HG03175 (cell line): ENCODE measurements at regions not wholly inside any gene's neighbourhood (a gene's known extent, or its start where the extent isn't known, plus 50 kb on each side); places are given as distances from the start of the nearest gene placed in this dataset.
"Not testable (repeated sequence)": the region's sequence is repeated elsewhere in the genome, so short reads cannot be mapped to it uniquely, and the experiment has no call there.

Source experiments
- ATAC-seq: cut with Tn5 transposase; IDR thresholded peaks from one replicate; pipeline ENCODE4 v1.9.1; 2021; ENCODE audit warnings: mild to moderate bottlenecking, moderate library complexity; ENCODE audit not compliant: unreplicated experiment

DNA sequence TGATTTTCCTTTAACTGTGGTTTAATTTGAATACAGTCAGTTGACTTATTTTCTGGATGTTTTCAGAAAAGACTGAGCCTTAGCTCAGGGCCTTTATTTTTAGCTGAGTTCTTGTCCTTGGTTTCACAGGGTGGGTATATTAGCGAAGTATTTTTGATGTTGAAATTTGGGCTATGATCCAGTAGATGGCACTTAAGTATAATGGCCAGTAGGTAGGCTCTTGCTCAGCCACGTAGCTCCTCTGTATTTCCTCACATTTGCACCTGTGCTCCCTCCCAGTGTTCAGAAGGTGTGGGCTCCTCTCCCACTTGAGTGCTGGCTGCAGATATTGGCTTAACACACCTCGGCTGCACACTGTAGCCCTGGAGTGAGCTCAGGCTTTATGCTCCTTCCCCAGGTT lies 549.9 kb upstream of the AMOT start:
- no peak for ATAC-seq

DNA sequence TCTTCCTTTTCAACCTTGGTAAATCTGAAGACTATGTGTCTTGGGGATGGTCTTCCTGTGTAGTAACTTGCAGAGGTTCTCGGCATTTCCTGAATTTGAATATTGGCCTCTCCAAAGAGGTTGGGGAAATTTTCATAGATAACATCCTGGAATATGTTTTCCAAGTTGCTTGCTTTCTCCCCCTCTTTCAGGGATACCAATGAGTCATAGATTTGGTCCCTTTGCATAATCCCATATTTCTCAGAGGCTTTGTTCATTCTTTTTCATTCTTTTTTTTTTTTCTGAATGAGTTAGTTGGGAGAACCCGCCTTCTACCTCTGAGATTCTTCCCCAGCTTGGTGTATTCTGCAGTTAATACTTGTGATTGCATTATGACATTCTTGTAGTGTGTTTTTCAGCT lies 549.2 kb upstream of the AMOT start:
- no peak for ATAC-seq

DNA sequence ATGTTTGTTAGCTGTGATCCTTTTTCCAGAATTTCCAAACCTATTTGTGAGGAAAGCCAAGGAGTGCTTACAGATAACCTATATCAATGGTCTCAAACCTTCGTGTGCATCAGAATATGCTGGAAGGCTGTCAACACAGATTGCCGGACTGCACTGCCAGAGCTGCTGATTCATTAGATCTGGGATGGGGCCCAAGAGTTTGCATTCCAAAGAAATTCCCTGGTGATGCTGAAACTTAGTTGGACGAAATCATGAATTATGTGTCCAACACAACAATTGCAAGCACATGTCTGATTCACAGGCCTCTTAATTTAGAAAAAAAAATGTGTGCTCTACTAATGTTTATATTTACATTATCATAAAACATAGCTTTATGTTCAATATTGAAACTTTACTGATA lies 544.0 kb upstream of the AMOT start:
- no peak for ATAC-seq

DNA sequence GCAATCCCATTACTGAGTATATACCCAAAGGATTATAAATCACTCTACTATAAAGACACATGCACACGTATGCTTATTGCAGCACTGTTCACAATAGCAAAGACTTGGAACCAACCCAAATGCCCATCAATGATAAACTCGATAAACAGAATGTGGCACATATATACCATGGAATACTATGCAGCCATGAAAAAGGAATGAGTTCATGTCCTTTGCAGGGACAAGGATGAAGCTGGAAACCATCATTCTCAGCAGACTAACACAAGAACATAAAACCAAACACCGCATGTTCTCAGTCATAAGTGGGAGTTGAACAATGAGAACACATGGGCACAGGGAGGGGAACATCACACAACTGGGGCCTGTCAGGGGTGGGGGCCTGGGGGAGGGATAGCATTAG lies 532.8 kb upstream of the AMOT start:
- not testable (repeated sequence) for ATAC-seq

DNA sequence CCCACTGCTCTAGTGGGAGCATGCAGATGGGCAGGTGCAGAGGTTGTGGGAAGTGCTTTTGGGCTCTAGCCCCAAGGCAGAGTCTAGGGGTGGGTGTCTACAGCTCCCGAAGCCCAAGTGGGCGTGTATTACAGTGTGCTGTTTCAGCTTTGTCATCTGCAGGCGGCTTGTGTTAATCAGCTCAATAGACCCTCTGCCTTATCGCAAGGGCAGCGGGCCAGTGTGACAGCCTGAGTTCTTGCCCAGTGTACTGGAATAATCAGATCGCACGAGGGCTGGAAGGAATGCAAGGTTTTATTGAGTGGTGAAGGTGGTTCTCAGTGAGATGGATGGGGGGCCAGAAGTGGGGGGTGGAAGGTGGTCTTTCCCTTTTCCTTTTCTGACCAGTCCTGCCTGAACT lies 529.4 kb upstream of the AMOT start:
- no peak for ATAC-seq

DNA sequence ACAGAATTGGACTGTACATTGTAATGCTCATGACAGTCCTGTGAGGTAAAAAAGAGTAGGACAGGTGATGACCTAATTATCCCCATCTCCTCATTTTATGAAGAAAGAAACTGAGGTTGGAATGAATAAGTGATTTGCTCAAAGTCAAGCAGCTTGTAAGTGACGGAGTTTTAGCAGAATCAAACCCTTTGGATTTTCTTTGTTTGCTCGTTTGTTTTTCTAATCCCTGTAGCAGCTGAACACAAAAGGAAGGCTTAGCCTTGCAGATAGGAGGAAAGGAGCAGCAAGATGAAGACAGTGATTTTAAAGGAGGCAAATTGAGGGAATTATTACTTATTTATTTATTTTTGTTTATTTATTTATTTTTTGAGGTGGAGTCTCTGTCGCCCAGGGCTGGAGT lies 528.4 kb upstream of the AMOT start:
- no peak for ATAC-seq

DNA sequence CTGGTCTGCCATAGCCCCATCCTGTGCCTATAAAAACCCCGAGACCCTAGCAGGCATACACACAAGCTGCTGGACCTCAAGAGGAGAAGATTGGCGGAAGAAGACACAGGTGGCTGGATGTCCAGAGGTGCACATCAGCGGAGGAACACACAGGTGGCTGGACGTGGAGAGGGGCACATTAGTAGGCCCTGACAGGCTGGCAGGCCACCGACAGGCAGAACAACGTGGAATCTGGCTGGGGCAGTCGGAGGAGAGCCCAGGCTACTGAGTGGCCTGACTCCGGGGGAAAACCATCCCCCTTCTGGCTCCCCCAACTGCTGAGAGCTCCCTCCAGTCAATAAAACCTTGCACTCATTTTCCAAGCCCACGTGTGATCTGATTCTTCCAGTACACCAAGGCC lies 512.5 kb upstream of the AMOT start:
- no peak for ATAC-seq

DNA sequence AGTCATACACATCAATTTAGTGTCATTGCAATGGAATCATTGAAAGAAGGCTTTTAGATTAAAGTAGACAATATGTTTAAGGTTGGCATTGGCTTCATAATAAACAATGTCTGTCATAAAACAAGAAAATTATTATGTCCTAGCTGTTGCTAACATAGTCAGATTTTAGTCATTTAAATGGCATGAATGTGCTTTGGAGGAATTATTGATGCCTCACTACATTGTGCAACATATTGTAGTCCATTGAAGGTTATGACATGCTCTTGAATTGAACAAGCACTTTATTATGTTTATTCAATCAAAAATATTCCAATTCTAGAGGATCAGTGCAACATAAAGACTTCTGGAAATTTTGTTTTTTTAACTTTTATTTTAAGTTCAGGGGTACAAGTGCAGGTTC lies 489.8 kb upstream of the AMOT start:
- ATAC-seq: no peak

DNA sequence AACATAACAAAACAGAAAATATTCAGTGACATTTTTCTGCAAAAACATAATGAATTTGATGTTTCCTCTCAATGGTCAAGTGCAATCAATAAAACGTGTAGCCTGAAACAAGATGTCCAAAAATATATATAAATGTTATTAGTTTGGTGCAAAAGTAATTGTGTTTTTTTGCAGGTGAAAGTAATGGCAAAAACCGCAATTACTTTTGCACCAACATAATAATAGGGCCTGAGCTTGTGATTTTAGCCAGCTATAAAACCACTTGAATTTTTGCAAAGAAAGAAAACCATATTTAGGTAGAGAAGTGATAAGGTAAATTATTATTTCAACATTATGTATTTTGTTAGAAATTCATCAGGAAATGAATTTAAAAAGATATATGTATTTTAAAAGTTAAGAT lies 475.3 kb upstream of the AMOT start:
- ATAC-seq: no peak

DNA sequence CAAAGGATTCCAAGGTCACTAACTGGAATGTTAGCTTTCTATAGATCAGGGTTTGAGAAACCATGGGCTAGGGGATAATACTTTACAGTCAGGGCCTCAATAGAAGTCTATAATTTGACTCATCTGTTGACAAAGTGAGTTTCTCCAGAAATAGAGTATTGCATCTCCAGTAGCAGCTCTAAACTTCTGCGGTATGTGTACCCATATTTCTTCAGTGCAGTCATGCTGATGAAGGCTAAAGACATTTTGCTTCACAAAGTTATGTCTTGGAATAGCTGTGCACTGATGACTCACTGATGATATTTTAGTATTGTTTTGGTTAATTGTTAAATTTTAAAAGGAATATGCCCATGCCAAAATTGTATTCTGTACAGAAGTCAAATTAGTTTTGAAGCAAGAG lies 464.9 kb upstream of the AMOT start:
- ATAC-seq: no peak

DNA sequence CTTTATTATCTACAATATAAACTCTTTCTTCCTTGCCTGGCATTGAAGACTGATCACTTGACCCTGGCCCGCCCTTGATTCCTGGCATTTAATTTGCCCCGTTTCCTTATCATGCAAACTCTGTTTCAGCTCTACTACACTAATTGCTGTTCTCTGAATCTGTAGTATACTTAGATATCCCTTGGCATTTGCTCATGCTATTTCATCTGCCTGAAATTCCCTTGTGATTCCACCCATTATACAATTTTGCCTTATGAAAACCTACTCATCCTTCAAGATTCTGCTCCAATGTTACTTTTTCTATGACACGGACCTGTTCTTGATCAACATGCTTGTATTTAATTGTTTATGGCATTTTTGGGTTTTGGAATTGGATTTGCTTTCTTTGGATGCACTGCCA lies 459.9 kb upstream of the AMOT start:
- no peak for ATAC-seq

DNA sequence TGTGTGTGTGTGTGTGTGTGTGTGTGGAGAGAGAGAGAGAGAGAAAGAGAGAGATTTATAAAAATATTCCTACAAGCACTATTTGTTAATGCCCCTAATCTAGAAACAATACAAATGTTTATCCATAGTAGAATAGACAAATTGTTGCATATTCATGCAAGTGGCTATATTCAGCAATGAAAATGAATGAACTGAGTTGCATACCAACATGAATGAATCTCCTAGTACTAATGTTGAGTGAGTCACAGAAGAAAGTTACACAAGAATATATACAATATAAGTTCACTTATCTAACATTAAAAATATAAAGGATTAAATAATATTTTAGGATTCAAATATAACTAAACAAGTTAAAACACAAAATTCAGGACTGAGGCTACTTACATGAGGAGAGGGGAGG lies 456.8 kb upstream of the AMOT start:
- no peak for ATAC-seq

DNA sequence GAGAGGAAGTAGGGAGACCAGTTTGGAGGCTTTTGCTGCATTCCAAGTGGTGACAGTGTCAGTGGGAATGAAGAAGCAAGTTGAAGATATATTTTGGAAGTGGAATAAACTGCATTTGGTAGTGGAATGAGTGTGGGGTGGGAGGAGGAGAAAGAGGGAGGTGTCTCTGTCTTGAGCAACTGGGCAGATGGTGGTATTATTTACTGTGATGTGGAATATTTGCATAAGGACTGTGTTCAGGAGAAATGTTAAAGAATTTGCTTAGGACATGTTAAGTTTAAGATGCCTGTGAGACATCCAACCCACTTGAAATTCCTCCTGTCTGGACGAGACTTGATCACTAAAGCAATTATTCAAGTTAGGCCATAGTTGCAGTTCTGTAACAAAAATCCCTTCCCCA lies 448.9 kb upstream of the AMOT start:
- no peak for ATAC-seq

DNA sequence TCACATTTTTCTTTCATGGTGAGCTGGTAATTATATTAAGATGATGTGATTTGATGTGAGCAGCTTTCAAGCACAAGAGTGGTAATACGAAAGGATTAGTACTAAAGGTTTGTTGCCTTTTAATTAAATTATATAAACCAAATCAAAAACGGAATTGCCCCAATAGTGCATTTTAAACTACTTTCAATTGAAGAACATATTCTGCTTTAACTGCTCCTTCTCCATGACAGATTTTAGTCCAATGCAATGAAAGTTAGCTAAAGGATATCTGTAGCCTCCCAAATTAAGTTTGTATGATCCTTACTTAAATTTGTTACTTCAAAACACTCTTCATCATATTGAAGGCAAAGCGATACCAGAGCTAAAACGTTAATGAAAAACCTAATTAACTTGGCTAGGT lies 447.1 kb upstream of the AMOT start:
- ATAC-seq: no peak

DNA sequence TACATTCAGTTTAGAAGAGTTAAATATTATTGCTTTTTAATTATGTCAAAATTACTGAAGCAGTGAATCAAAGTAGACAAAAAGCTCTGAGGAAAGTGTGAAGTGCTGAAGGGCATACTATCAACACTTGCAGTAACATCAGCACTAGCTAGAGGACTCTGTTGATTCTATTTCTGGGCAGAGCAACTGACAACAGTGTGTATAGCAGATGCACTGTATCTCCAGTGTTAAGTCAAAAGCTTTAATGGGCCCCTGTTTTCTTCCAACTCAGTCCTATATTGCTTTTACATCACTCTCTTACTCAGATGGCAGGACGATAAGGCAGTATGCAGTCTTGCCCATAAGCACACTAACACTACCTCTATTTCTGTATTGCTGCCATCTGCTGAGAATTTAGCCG lies 435.2 kb upstream of the AMOT start:
- ATAC-seq: no peak

DNA sequence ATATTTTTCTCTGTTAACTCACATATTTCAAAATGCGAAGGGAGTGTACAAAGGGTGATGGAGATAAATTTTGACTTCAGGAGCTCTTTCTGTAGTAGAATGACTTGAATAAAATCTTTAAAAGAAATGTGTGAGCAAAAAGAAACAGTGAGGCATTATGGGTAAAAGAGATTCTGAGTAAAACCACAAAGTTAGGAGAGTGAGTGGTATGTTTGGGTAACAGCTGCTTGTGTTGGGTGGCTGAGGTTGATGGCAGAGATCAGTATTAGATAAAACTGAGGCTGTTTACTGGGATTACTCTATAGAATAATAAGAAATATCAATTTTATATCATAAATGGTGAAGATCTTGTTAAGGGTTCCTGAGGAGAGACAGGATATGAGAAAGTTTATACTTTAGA lies 434.2 kb upstream of the AMOT start:
- no peak for ATAC-seq

DNA sequence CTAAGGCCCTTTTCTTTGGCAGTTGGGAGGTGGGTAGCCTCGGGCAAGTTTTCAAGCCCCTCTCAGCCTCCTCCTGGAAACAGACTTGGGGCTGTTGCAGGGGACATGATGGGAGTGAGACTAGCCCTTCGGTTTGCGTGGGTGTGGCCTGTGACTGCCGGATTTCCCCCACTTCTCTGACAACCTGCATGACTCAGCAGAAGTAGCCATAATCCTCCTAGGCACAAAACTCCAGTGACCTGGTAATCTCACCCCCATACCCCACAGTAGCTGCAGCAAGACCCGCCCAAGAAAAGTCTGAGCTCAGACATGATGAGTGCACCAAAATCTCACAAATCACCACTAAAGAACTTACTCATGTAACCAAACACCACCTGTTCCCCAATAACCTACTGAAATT lies 433.7 kb upstream of the AMOT start:
- no peak for ATAC-seq

DNA sequence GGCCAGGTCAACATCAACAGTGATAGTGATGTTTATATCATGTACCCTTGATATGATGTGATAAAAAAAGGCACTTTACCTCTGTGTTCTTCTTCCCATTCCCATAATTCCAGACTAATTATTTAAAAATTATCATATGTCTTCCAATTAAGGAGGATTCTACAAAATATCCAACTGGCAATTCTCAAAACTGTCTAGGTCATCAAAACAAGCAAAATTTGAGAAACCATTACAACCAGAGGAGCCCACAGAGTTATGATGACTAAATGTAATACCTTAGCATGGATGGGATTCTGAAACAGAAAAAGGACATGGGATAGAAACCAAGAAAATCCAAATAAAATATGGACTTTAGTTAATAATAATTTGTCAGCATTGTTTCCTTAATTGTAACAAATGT lies 428.6 kb upstream of the AMOT start:
- ATAC-seq: no peak

DNA sequence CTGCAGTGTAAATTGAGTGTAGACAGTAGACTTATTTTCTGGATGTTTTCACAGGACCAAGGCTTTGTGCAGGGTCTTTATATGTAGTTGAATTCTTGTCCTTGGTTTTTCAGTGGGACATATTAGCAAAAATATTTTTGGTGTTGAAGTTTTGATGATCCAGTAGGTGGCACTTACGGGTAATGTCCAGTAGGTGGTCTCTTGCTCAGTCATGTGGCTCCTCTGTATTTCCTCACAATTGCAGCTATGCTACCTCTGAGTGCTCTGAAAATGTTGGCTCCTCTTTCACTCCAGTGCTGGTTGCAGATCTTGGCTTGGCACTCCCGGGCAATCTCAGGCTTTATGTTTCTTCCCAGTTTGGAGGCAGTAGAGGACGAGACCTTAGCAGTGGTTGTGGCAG lies 419.8 kb upstream of the AMOT start:
- no peak for ATAC-seq

DNA sequence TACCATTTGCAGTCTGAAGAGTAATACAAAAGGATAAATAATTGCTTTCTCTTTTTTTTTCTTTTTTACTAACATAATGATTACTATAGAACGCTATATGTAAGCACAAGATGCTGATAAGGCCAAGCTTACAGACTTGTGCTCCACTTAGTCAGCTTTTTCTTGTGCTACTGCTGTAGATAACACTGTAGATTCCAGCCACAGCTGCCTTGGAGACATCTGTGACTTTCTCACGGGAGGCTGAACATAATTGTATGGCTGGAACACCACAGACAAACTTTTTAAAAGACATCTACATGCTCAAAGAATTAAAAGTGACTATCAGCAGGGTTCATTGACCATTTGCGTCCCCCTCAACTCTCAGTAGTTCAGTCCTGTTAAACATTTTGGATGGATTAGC lies 381.7 kb upstream of the AMOT start:
- ATAC-seq: no peak

DNA sequence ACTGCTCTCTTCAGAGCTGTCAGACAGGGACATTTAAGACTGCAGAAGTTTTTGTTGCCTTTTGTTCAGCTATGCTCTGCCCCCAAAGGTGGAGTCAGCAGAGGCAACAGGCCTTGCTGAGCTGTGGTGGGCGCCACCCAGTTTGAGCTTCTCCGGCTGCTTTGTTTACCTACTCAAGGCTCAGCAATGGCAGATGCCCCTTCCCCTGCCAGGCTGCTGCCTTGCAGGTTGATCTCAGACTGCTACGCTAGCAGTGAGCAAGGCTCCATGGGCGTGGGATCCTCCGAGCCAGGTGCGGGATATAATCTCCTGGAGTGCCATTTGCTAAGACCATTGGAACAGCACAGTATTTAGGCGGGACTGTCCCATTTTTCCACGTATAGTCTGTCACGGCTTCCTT lies 371.4 kb upstream of the AMOT start:
- ATAC-seq: no peak

DNA sequence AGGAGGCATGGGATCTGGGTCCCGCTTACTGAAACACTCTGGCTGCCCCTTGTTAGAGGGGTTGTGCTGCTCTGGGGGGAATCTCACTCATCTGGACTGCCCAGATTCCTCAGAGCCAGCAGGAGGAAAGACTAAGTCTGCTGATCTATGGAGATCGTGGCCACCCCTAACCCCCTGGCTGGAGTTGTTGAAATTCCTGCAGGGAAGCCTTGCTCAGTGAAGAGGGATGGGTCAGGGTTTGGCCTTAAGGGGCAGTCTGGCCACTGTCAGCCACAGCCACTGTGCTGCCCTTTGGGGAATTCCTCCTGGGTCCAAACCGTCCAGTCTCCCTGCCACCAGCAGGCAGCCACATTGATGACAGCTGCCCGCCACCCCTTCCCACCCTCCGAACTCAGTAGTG lies 362.0 kb upstream of the AMOT start:
- no peak for ATAC-seq

DNA sequence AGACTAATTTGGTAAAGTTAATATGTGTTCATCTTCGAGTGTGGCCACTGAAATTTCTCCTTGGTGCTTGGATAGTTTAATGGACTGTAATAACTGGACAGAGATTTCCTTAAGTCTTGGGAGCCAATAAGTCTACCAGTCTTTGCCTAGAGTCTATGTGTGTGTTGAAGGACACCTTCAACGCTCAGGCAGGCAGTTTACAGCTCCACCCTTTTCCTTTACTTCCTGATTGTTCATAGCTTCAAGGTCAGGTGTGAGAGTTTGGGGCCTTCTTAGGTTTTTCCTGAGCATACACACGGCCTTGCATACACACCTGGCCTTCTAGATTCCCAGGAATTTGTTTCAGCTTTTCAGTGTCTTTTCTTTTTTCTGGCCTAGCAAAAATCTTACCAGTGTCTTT lies 355.3 kb upstream of the AMOT start:
- no peak for ATAC-seq

DNA sequence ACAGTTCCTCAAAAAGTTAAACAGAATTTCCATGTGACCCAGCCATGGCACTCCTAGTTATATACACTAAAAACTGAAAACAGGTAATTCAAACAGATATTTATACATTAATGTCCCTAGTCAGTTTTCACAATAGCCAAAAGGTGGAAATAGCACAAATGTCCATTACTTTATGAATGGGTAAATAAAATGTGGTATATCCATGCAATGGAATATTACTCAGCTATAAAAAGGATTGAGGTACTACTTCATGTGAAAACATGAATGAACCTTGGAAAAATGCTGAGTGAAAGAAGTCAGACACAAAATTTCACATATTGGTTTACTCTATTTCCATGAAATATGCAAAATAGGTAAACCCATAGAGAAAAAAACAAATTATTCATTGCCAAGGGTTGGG lies 351.8 kb upstream of the AMOT start:
- ATAC-seq: no peak
